ENCODE measurements at regions not wholly inside any gene's neighbourhood (a gene's known extent, or its start where the extent isn't known, plus 50 kb on each side); places are given as distances from the start of the nearest gene placed in this dataset.

DNA sequence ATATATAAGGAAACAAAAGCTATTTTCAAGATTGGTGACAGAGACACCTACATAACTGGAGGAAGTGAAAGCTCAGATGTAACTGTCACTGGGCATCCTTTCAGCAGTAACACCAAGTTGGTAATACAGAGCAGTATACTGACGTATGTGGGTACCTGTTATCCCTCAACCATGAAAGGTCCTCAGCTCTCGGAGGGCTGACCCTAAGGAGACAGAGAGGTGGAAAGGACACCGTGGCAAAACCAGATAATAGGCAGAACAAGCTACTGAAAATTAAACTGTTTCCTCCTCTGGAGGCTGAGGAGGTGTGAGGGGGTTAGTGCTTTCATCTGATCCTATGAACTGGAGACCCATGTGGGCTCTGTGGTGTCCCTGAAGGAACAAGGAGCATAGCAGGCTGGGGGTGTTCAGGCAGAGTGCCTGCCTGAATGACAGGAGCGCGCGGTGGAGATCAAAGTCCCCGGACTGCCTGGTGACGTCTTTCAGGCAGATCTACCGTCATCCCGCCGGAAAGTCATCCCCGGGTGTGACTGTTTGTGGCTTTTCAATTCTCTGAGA is 130.2 kb upstream of the FSTL4 start:
- H3K4me1 Mint-ChIP-seq (ENCODE audit: low read depth), result no peaks in the 10 kb centered on the region
- no peak for DNase-seq (ENCODE audit: low spot score)
- H3K27ac Mint-ChIP-seq, result no peak overlapping the region
- intact Hi-C loops (cut with micrococcal nuclease), result no loop called here
- no peaks in the 10 kb centered on the region for H3K36me3 Mint-ChIP-seq (ENCODE audit: low read depth)
- peaks cover 3% of the 10 kb centered on the region for H3K27me3 Mint-ChIP-seq (ENCODE audit: low read depth)
- no peaks in the 10 kb centered on the region for H3K9me3 Mint-ChIP-seq
- H3K4me3 Mint-ChIP-seq (ENCODE audit: low read depth), result no peak overlapping the region

DNA sequence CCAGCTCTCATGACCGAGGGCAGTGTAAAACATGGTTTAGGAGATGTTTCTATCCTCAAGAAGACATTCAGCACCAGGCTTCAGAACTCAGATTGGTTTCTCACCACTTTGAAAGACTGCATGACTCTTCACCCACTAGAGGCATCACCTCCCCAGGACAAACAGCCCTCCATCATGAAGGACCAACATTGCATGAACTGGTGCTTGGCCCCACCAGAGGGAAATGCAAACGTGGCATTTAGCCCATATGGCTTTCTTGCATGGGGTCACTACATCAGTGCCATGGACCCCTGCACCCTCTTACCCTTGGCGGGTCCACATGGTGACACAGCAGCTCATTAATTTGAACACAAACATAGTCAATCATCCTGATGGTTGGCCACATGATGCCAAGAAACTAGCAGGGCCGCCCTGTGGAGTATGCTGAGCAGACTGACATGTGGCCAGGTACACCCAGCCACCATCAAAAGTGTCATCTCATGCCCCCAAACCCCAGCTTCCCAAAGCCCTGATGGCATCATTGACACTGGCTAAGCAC is 129.5 kb upstream of the FSTL4 start:
- intact Hi-C loops (cut with micrococcal nuclease), result no loop called here
- Mint-ChIP-seq H3K36me3 (ENCODE audit: low read depth) (no peaks in the 10 kb centered on the region), H3K27ac (no peak overlapping the region), H3K9me3 (no peaks in the 10 kb centered on the region), H3K4me1 (ENCODE audit: low read depth) (no peaks in the 10 kb centered on the region), H3K27me3 (ENCODE audit: low read depth) (peaks cover 3% of the 10 kb centered on the region), H3K4me3 (ENCODE audit: low read depth) (no peak overlapping the region)
- DNase-seq (ENCODE audit: low spot score), result no peak

DNA sequence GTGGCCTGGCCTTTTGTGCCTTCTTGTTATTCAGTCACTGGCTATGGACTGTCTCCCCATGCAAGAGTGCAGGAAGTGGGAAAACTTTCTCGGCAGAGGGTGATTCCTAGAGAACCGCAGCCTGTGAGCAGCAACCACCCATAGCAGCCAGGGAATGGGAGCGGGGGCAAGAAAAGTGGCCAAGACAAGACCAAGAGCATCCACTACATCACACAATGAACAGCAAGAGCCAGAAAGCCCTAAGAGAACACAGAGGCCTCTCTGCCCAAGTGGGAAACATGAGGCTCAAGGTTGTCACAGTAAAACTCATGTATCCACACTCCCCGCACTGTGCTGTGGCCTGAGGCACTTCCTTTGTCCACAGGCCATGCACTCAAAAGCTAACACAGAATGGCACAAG is 129.1 kb upstream of the FSTL4 start:
- no peaks in the 10 kb centered on the region for H3K9me3 Mint-ChIP-seq
- H3K4me1 Mint-ChIP-seq (ENCODE audit: low read depth), result no peaks in the 10 kb centered on the region
- H3K36me3 Mint-ChIP-seq (ENCODE audit: low read depth), result no peaks in the 10 kb centered on the region
- intact Hi-C loops (cut with micrococcal nuclease), result no loop called here
- no peak overlapping the region for H3K27ac Mint-ChIP-seq
- DNase-seq (ENCODE audit: low spot score), result no peak
- peaks cover 3% of the 10 kb centered on the region for H3K27me3 Mint-ChIP-seq (ENCODE audit: low read depth)
- H3K4me3 Mint-ChIP-seq (ENCODE audit: low read depth), result no peak overlapping the region

DNA sequence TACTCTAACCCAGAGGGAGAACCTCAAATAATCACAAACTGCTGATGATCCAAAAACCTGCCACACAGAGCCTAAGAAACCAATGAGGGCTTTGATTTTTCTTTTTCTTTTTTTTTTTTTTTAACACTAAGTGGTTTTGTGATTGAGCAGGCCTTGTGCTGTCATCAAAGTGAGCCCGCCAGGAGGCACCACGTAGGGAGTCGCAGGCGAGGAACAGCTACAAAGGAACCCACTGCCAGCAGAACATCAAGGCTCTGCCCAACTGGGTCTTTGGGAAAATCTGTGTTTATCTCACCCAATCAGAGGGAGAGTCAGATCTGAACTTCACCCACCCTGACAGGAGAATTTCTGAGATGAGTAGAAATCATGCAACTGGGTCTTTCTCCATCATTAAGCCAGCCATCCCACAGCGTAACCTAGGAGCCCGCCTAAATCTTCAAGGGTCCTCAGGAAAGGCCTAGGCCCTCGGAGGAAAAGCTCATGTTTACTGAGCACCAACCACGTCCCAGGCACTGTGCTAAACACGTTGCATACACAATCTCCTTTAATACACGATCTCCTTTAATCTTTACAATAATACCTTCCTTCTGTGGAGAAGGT is 126.9 kb upstream of the FSTL4 start:
- DNase-seq (ENCODE audit: low spot score), result no peak
- Mint-ChIP-seq H3K27ac (no peak overlapping the region), H3K4me3 (ENCODE audit: low read depth) (no peak overlapping the region), H3K4me1 (ENCODE audit: low read depth) (no peaks in the 10 kb centered on the region), H3K36me3 (ENCODE audit: low read depth) (no peaks in the 10 kb centered on the region), H3K9me3 (no peaks in the 10 kb centered on the region), H3K27me3 (ENCODE audit: low read depth) (peaks cover 6% of the 10 kb centered on the region)
- intact Hi-C loops (cut with micrococcal nuclease), result no loop called here

DNA sequence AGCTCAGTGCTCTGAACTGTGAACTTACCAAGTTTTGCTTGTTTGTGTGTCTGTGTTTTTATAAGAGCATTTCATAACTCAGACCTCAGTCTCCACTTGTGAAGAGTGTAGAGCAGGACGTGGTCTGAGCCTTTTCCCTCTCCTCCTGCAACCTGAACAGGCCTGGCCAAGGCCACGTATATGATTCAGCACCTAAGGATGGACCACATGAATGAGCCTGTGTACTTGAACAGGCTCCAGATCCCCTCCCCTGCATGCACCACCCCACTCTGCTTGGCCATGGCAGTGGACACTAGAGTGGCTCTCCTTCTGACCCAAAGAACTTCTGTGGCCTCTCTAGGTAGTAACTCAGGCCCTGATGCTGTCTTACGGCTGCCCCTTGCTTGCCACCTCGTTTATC is 125.9 kb upstream of the FSTL4 start:
- no peak for DNase-seq (ENCODE audit: low spot score)
- H3K36me3 Mint-ChIP-seq (ENCODE audit: low read depth), result no peaks in the 10 kb centered on the region
- H3K4me3 Mint-ChIP-seq (ENCODE audit: low read depth), result no peak overlapping the region
- no peak overlapping the region for H3K27ac Mint-ChIP-seq
- no peaks in the 10 kb centered on the region for H3K9me3 Mint-ChIP-seq
- H3K4me1 Mint-ChIP-seq (ENCODE audit: low read depth), result no peaks in the 10 kb centered on the region
- intact Hi-C loops (cut with micrococcal nuclease), result no loop called here
- H3K27me3 Mint-ChIP-seq (ENCODE audit: low read depth), result peaks cover 10% of the 10 kb centered on the region

DNA sequence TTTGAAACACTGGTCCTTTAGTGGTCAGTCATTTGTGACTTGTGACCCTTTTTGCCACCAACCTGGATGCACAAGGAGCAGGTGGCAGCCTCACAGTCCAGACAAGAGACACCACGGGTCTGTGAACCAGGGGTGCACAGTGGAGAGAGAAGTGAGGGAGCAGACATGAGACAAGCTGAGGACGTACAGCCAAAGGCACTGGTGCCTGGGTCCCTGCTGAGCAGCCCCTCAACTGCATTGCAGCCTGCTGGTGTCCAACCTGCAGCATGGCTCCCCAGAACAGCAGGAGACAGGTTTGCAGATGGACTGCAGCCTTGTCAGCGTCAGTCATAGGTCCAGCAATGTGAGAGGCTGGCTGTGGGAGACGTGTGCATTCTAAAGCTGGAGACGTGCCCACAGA is 124.2 kb upstream of the FSTL4 start:
- H3K9me3 Mint-ChIP-seq, result no peaks in the 10 kb centered on the region
- intact Hi-C loops (cut with micrococcal nuclease), result no loop called here
- no peaks in the 10 kb centered on the region for H3K4me1 Mint-ChIP-seq (ENCODE audit: low read depth)
- H3K36me3 Mint-ChIP-seq (ENCODE audit: low read depth), result no peaks in the 10 kb centered on the region
- DNase-seq (ENCODE audit: low spot score), result no peak
- no peak overlapping the region for H3K27ac Mint-ChIP-seq
- peaks cover 8% of the 10 kb centered on the region for H3K27me3 Mint-ChIP-seq (ENCODE audit: low read depth)
- no peak overlapping the region for H3K4me3 Mint-ChIP-seq (ENCODE audit: low read depth)

DNA sequence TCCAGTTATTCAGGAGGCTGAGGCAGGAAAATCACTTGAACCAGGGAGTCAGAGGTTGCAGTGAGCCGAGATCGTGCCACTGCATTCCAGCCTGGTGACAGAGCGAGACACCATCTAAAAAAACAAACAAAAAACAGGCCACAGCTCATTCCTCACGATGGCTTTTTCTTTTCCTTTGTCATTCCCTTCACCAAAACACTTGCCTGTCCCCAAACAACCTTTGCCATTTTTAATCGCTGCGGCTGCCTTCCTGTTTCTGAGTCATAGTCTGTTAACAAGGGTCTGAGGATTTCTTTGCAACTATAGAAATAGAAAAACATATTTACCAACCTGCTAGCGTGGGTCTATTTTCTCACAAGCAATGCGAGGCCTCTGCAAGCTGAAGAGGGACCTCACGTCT is 123.0 kb upstream of the FSTL4 start:
- Mint-ChIP-seq H3K27me3 (ENCODE audit: low read depth) (peaks cover 8% of the 10 kb centered on the region), H3K36me3 (ENCODE audit: low read depth) (no peaks in the 10 kb centered on the region), H3K9me3 (no peaks in the 10 kb centered on the region), H3K4me1 (ENCODE audit: low read depth) (no peaks in the 10 kb centered on the region), H3K4me3 (ENCODE audit: low read depth) (no peak overlapping the region), H3K27ac (no peak overlapping the region)
- intact Hi-C loops (cut with micrococcal nuclease), result no loop called here
- DNase-seq (ENCODE audit: low spot score), result no peak

DNA sequence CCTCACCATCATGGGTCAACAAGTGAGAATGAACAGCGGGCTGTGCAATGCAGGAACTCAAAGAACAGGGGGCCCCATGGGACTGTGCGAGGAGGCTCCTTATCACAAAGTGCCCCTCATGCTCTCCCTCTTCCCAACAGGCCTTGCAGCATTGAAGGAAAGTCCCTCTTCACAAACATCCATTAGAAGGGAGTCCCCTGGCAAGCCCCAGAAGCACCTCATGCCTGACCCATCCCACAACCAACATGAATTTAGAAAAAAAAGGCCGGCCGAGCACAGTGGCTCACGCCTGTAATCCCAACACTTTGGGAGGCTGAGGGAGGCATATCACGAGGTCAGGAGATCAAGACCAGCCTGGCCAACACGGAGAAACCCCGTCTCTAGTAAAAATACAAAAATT is 122.6 kb upstream of the FSTL4 start:
- H3K27ac Mint-ChIP-seq, result no peak overlapping the region
- no peaks in the 10 kb centered on the region for H3K4me1 Mint-ChIP-seq (ENCODE audit: low read depth)
- H3K27me3 Mint-ChIP-seq (ENCODE audit: low read depth), result peaks cover 8% of the 10 kb centered on the region
- no peak for DNase-seq (ENCODE audit: low spot score)
- H3K4me3 Mint-ChIP-seq (ENCODE audit: low read depth), result no peak overlapping the region
- H3K36me3 Mint-ChIP-seq (ENCODE audit: low read depth), result no peaks in the 10 kb centered on the region
- intact Hi-C loops (cut with micrococcal nuclease), result no loop called here
- no peaks in the 10 kb centered on the region for H3K9me3 Mint-ChIP-seq

DNA sequence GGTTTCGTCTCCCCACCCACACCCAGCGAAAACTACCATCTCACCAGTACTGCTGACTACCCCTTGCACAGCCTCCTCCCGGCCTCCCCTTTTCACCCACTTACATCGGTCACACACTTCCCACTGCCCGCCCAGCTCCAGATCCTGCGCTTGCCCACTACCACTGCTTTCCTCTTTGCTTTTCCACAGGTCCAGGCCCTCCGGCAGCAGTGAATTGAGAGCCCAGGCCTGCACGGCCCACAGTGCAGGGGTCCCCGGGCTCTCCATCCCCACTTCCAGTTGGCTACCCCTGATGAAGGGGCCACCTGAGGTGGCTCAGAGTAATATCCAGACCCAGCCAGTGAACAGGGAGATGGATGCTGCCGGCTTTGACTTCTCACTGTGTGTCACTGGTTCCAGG is 120.2 kb upstream of the FSTL4 start:
- DNase-seq (ENCODE audit: low spot score), result no peak
- H3K4me3 Mint-ChIP-seq (ENCODE audit: low read depth), result no peak overlapping the region
- H3K27me3 Mint-ChIP-seq (ENCODE audit: low read depth), result peaks cover 13% of the 10 kb centered on the region
- no peaks in the 10 kb centered on the region for H3K9me3 Mint-ChIP-seq
- intact Hi-C loops (cut with micrococcal nuclease), result no loop called here
- no peaks in the 10 kb centered on the region for H3K4me1 Mint-ChIP-seq (ENCODE audit: low read depth)
- H3K27ac Mint-ChIP-seq, result no peak overlapping the region
- no peaks in the 10 kb centered on the region for H3K36me3 Mint-ChIP-seq (ENCODE audit: low read depth)

DNA sequence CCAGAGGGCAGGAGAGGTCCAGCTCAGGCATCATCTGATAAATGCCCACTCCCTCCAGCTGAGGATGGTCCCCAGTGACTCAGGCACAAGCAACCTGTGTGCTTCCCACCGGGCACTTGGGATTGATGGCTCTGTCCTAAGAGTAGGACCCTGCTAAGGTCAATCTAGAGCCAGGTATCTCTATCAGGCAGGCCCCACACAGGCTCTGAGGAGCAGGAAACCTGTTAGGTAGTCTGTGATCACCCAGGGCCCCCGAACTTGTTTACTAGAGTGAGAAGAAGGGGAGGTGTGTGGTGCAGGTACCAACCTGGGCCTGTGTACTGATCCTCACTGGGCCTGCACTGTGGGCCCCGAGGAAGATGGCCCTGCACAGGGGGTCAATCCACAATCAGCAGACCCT is 119.6 kb upstream of the FSTL4 start:
- intact Hi-C loops (cut with micrococcal nuclease), result no loop called here
- Mint-ChIP-seq H3K36me3 (ENCODE audit: low read depth) (no peaks in the 10 kb centered on the region), H3K27ac (no peak overlapping the region), H3K9me3 (no peaks in the 10 kb centered on the region), H3K27me3 (ENCODE audit: low read depth) (peaks cover 14% of the 10 kb centered on the region), H3K4me3 (ENCODE audit: low read depth) (no peak overlapping the region), H3K4me1 (ENCODE audit: low read depth) (no peaks in the 10 kb centered on the region)
- no peak for DNase-seq (ENCODE audit: low spot score)

DNA sequence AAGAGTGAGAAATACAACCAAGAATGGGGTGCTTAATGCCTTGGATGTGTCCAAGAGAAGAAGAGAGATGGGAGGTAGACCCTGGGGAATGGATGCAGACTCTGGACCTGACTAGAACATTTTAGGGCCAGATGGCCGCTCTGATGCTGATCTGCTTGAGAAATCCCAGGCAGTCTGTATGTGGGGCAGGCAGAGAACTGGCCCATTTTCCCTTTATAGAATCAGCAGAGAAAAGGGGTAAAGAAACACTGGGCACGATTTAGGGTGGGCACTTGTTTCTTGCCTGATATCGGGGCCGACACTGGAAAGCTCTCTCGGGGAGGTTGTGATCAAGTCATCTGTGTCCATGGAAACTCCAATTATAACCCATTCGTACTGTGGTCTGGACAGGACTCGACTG is 118.5 kb upstream of the FSTL4 start:
- no peak for DNase-seq (ENCODE audit: low spot score)
- Mint-ChIP-seq H3K27ac (no peak overlapping the region), H3K4me3 (ENCODE audit: low read depth) (no peak overlapping the region), H3K9me3 (no peaks in the 10 kb centered on the region), H3K36me3 (ENCODE audit: low read depth) (no peaks in the 10 kb centered on the region), H3K4me1 (ENCODE audit: low read depth) (no peaks in the 10 kb centered on the region), H3K27me3 (ENCODE audit: low read depth) (peaks cover 18% of the 10 kb centered on the region)
- intact Hi-C loops (cut with micrococcal nuclease), result no loop called here

DNA sequence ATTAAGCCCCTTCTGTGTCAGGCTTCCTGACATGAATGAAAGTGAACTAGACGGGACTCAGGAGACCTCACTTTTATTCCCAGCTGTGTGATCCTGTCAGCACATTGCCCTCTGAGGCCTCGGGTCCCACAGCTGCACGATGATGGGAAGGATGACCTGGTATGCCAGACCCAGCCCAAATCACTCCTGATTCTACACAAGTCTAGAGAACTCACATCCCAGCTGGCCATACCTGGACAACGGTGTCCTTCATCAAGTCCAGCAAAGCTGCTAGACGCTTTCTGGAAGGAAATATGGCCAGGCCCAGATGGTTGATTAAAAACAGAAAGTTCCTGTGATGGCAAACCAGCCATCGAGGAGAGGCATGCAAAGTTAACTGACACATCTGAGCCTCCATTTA is 118.0 kb upstream of the FSTL4 start:
- DNase-seq (ENCODE audit: low spot score), result no peak
- no peaks in the 10 kb centered on the region for H3K36me3 Mint-ChIP-seq (ENCODE audit: low read depth)
- H3K4me3 Mint-ChIP-seq (ENCODE audit: low read depth), result no peak overlapping the region
- no peaks in the 10 kb centered on the region for H3K9me3 Mint-ChIP-seq
- intact Hi-C loops (cut with micrococcal nuclease), result no loop called here
- H3K27ac Mint-ChIP-seq, result no peak overlapping the region
- H3K27me3 Mint-ChIP-seq (ENCODE audit: low read depth), result peaks cover 18% of the 10 kb centered on the region
- H3K4me1 Mint-ChIP-seq (ENCODE audit: low read depth), result no peaks in the 10 kb centered on the region

DNA sequence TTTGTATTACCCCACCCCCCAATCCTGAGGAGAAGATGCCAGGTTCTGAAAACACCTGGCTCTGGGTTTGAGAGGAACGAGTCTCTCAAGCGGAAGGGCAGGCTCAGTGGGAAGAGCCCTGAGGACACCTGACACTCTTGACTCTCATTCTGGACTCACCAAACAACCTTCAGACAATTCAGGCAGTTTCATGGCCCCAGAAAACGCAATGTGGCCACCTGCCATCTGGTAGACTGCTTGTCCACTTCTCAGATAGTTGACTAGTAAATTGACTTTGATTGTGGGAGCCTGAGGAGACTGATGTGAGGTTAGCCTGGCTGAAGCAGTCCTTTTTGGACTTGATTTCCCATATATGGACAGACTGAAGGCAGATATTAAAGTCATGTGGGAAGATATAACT is 117.5 kb upstream of the FSTL4 start:
- H3K27ac Mint-ChIP-seq, result no peak overlapping the region
- H3K36me3 Mint-ChIP-seq (ENCODE audit: low read depth), result no peaks in the 10 kb centered on the region
- intact Hi-C loops (cut with micrococcal nuclease), result no loop called here
- DNase-seq (ENCODE audit: low spot score), result no peak
- peaks cover 18% of the 10 kb centered on the region for H3K27me3 Mint-ChIP-seq (ENCODE audit: low read depth)
- H3K4me1 Mint-ChIP-seq (ENCODE audit: low read depth), result no peaks in the 10 kb centered on the region
- no peak overlapping the region for H3K4me3 Mint-ChIP-seq (ENCODE audit: low read depth)
- H3K9me3 Mint-ChIP-seq, result no peaks in the 10 kb centered on the region

DNA sequence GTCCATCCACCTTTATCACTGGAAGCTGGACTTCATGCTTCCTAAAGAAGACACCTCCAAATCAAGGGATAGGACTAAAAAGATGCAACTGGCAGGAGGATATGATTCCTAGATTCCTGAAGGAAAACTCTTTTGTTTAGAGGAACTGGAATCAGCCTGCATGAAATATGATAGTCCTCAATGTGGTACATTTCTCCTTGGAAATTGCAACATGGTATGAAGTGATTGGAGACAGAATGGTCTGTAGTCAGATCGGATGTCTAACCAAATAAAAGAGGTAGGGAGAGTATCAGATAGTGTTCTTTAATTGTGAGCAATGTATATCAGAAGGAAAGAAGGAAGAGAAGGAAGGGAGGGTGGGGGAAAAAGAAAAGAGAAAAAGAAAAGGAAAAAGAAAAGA is 116.1 kb upstream of the FSTL4 start:
- DNase-seq (ENCODE audit: low spot score), result no peak
- Mint-ChIP-seq H3K27ac (no peak overlapping the region), H3K27me3 (ENCODE audit: low read depth) (peaks cover 13% of the 10 kb centered on the region), H3K4me1 (ENCODE audit: low read depth) (no peaks in the 10 kb centered on the region), H3K9me3 (no peaks in the 10 kb centered on the region), H3K4me3 (ENCODE audit: low read depth) (no peak overlapping the region), H3K36me3 (ENCODE audit: low read depth) (no peaks in the 10 kb centered on the region)
- intact Hi-C loops (cut with micrococcal nuclease), result no loop called here
